Caco-2 (cell line): ENCODE measurements at regions not wholly inside any gene's neighbourhood (a gene's known extent, or its start where the extent isn't known, plus 50 kb on each side); places are given as distances from the start of the nearest gene placed in this dataset.

Source experiments
- BruUV-seq: library from RNA; stranded (reverse); fragments of 400-500 nt; replicated peaks from 2 replicates; lab custom pipeline; 2021; lab: Mats Ljungman, UMichigan
- CTCF ChIA-PET: fragments of 300-600 bp; sonication (Branson Sonifier 250); formaldehyde crosslinking; loops from one replicate; lab custom pipeline; 2022; ENCODE audit warnings: antibody characterized with exemption; lab: Charles Lee
- POLR2A ChIA-PET: fragments of 300-600 bp; sonication (Branson Sonifier 250); formaldehyde crosslinking; loops from one replicate; lab custom pipeline; 2022; ENCODE audit warnings: antibody characterized with exemption; lab: Charles Lee
- DNase-seq, 2 experiments: peaks; one replicate each; pipeline versions ENCODE4 v3.0.0 to v3.0.0-alpha.2; 2020 to 2022
- H3K27me3 ChIP-seq: replicated peaks from 2 replicates; pipeline ENCODE4 v1.6.0; 2011; ENCODE audit warnings: low read length; ENCODE audit not compliant: control insufficient read depth, insufficient read depth
- H3K36me3 ChIP-seq: 2 replicates; pipeline ENCODE4 v1.5.1; 2011; ENCODE audit warnings: low read length; ENCODE audit not compliant: control insufficient read depth, insufficient read depth
- H3K4me1 ChIP-seq: fragments of 250-450 bp; sonication (Bioruptor Pico); 2 replicates; pipeline ENCODE4 v1.5.1; 2020; ENCODE audit warnings: mild to moderate bottlenecking
- H3K4me3 ChIP-seq: 2 replicates; pipeline ENCODE4 v1.5.1; 2011; ENCODE audit warnings: low read depth, mild to moderate bottlenecking, control low read depth, low read length
- H3K9me3 ChIP-seq: fragments of 250-450 bp; sonication (Bioruptor Pico); 2 replicates; pipeline ENCODE4 v1.5.1; 2020; ENCODE audit warnings: mild to moderate bottlenecking, moderate library complexity
- H3K27ac Mint-ChIP-seq: one replicate; pipeline ENCODE4 v1.8.0; 2022; ENCODE audit warnings: mixed read lengths; ENCODE audit not compliant: unreplicated experiment
- H3K27me3 Mint-ChIP-seq: one replicate; pipeline ENCODE4 v1.8.0; 2022; ENCODE audit warnings: mixed read lengths; ENCODE audit not compliant: insufficient read depth, unreplicated experiment
- H3K36me3 Mint-ChIP-seq: one replicate; pipeline ENCODE4 v1.8.0; 2022; ENCODE audit warnings: mild to moderate bottlenecking, mixed read lengths; ENCODE audit not compliant: insufficient read depth, unreplicated experiment
- H3K4me1 Mint-ChIP-seq: one replicate; pipeline ENCODE4 v1.8.0; 2022; ENCODE audit warnings: low read depth, mixed read lengths; ENCODE audit not compliant: unreplicated experiment
- H3K4me3 Mint-ChIP-seq: one replicate; pipeline ENCODE4 v1.8.0; 2022; ENCODE audit warnings: mild to moderate bottlenecking, moderate library complexity, mixed read lengths; ENCODE audit not compliant: unreplicated experiment
- H3K9me3 Mint-ChIP-seq: one replicate; pipeline ENCODE4 v1.8.0; 2022; ENCODE audit warnings: mixed read lengths; ENCODE audit not compliant: unreplicated experiment
- CTCF ChIP-seq, 2 experiments: fragments of 200-600 bp in 1 of 2; IDR thresholded peaks; 1 replicate in 1 of 2; 2 replicates in 1 of 2; pipeline versions ENCODE4 v1.5.1 to v1.8.0; 2011 to 2022; ENCODE audit warnings: antibody characterized with exemption in 1 of 2, control low read depth in 1 of 2, inconsistent platforms in 1 of 2, low read depth in 1 of 2, low read length in 1 of 2, mild to moderate bottlenecking in 1 of 2, moderate library complexity in 1 of 2; ENCODE audit not compliant: insufficient read depth in 1 of 2, severe bottlenecking in 1 of 2, unreplicated experiment in 1 of 2
- intact Hi-C: fragments of 100-400 bp; cut with micrococcal nuclease; formaldehyde crosslinking; loops from one replicate; pipeline ENCODE4 v1.10.0; 2022; ENCODE audit not compliant: unreplicated experiment

GRCh38 chr14:61226015-61226654 lies 55.0 kb downstream of the TMEM30B start:
- POLR2A ChIA-PET: no interaction called here
- DNase-seq: no peak
- Histone ChIP-seq H3K4me3 (no peak overlapping the region), H3K4me1 (no peaks in the 10 kb centered on the region), H3K9me3 (no peaks in the 10 kb centered on the region), H3K36me3 (no peaks in the 10 kb centered on the region), H3K27me3 (no peaks in the 10 kb centered on the region)
- peaks cover 11% of the 10 kb centered on the region for H3K4me1 Mint-ChIP-seq
- no peaks in the 10 kb centered on the region for H3K9me3 Mint-ChIP-seq
- no peak for TF ChIP-seq CTCF (IDR thresholded peaks at IDR 0.05; ENCODE audit: insufficient read depth in 1 of 2, low read depth in 1 of 2, low read length in 1 of 2, severe bottlenecking in 1 of 2, unreplicated experiment in 1 of 2)
- BruUV-seq: no TSS peak
- CTCF ChIA-PET: no interaction called here
- intact Hi-C loops: no loop called here
- no peak overlapping the region for H3K4me3 Mint-ChIP-seq
- H3K36me3 Mint-ChIP-seq: no peaks in the 10 kb centered on the region
- no peak overlapping the region for H3K27ac Mint-ChIP-seq
- peaks cover 9% of the 10 kb centered on the region for H3K27me3 Mint-ChIP-seq

GRCh38 chr14:61225344-61225743 lies 55.8 kb downstream of the TMEM30B start:
- H3K9me3 ChIP-seq: no peaks in the 10 kb centered on the region
- no peaks in the 10 kb centered on the region for H3K4me1 ChIP-seq
- H3K27ac Mint-ChIP-seq: no peak overlapping the region
- TF ChIP-seq CTCF (IDR thresholded peaks at IDR 0.05; ENCODE audit: insufficient read depth in 1 of 2, low read depth in 1 of 2, low read length in 1 of 2, severe bottlenecking in 1 of 2, unreplicated experiment in 1 of 2): no peak
- H3K4me3 ChIP-seq: no peak overlapping the region
- no peaks in the 10 kb centered on the region for H3K36me3 ChIP-seq
- no TSS peak for BruUV-seq
- no peaks in the 10 kb centered on the region for H3K36me3 Mint-ChIP-seq
- DNase-seq: no peak
- peaks cover 12% of the 10 kb centered on the region for H3K27me3 Mint-ChIP-seq
- intact Hi-C loops: no loop called here
- no peak overlapping the region for H3K4me3 Mint-ChIP-seq
- H3K4me1 Mint-ChIP-seq: peaks cover 14% of the 10 kb centered on the region
- ChIA-PET POLR2A (no interaction called here), CTCF (no interaction called here)
- no peaks in the 10 kb centered on the region for H3K9me3 Mint-ChIP-seq
- H3K27me3 ChIP-seq: no peaks in the 10 kb centered on the region

GRCh38 chr14:61223552-61223951 lies 57.6 kb downstream of the TMEM30B start:
- BruUV-seq: no TSS peak
- H3K27ac Mint-ChIP-seq: no peak overlapping the region
- peaks cover 16% of the 10 kb centered on the region for H3K4me1 Mint-ChIP-seq
- H3K36me3 Mint-ChIP-seq: no peaks in the 10 kb centered on the region
- no peak for TF ChIP-seq CTCF (IDR thresholded peaks at IDR 0.05; ENCODE audit: insufficient read depth in 1 of 2, low read depth in 1 of 2, low read length in 1 of 2, severe bottlenecking in 1 of 2, unreplicated experiment in 1 of 2)
- Histone ChIP-seq H3K27me3 (no peaks in the 10 kb centered on the region), H3K4me3 (no peak overlapping the region), H3K9me3 (no peaks in the 10 kb centered on the region), H3K36me3 (no peaks in the 10 kb centered on the region), H3K4me1 (no peaks in the 10 kb centered on the region)
- DNase-seq: no peak
- no peaks in the 10 kb centered on the region for H3K9me3 Mint-ChIP-seq
- H3K4me3 Mint-ChIP-seq: no peak overlapping the region
- POLR2A ChIA-PET: no interaction called here
- intact Hi-C loops: no loop called here
- CTCF ChIA-PET: no interaction called here
- H3K27me3 Mint-ChIP-seq: peaks cover 16% of the 10 kb centered on the region
